NCI-H146 (cell line): ENCODE measurements at regions not wholly inside any gene's neighbourhood (a gene's known extent, or its start where the extent isn't known, plus 50 kb on each side); places are given as distances from the start of the nearest gene placed in this dataset.

Experiments
- DNase-seq: peaks from one replicate; lab custom pipeline; 2025; lab: John Stamatoyannopoulos, UW

- DNase-seq, result no peak
Measured at GRCh38 chr2:203813684-203814083, 53.9 kb upstream of the CTLA4 start.

GRCh38 chr2:203814661-203815540 lies 52.7 kb upstream of the CTLA4 start:
- peak; percentile 73 for DNase-seq

GRCh38 chr2:203815541-203815898 lies 52.1 kb upstream of the CTLA4 start:
- no peak for DNase-seq

- no peak for DNase-seq
Measured at GRCh38 chr2:203817147-203817546, 50.4 kb upstream of the CTLA4 start.
